Omental fat pad (tissue), 3 donors: ENCODE measurements at regions not wholly inside any gene's neighbourhood (a gene's known extent, or its start where the extent isn't known, plus 50 kb on each side); places are given as distances from the start of the nearest gene placed in this dataset.
"Not testable (repeated sequence)": the region's sequence is repeated elsewhere in the genome, so short reads cannot be mapped to it uniquely, and the experiment has no call there.

Experiments
- ATAC-seq: fragments of 150-250 bp; one replicate; pipeline ENCODE4 v1.9.1; 2016; ENCODE audit warnings: mild to moderate bottlenecking, moderate library complexity; ENCODE audit not compliant: low FRiP score
- DNase-seq: peaks from one replicate; pipeline ENCODE4 v3.0.0-alpha.2; 2019; ENCODE audit warnings: low spot score
- TF ChIP-seq, protein P1 (sequence below), 3 donors: fragments of 450-650 bp; IDR thresholded peaks; one replicate each; pipeline ENCODE4 v1.5.1; 2016 to 2017; ENCODE audit warnings: antibody characterized with exemption in 3 of 3, mild to moderate bottlenecking in 3 of 3, moderate library complexity in 2 of 3

DNA sequence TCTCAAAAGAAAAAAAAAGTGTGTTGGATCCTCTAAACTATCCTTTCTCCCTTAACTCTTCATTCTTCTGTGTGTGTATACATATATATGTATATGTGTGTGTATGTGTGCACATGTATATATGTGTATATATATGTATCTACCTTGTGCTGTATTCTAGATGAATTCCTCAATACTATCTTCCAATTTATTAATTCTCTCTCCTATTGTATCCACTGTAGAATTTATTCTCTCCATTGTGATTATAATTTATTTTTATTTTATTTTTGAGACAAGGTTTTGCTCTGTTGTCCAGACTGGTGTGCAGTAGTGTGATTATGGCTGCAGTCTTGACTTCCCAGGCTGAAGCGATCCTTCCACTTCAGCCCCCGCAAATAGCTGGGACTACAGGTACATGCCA lies 147.1 kb upstream of the ZNF618 start:
- ATAC-seq (no peak), DNase-seq (no peak)
- TF ChIP-seq, protein P1, sequence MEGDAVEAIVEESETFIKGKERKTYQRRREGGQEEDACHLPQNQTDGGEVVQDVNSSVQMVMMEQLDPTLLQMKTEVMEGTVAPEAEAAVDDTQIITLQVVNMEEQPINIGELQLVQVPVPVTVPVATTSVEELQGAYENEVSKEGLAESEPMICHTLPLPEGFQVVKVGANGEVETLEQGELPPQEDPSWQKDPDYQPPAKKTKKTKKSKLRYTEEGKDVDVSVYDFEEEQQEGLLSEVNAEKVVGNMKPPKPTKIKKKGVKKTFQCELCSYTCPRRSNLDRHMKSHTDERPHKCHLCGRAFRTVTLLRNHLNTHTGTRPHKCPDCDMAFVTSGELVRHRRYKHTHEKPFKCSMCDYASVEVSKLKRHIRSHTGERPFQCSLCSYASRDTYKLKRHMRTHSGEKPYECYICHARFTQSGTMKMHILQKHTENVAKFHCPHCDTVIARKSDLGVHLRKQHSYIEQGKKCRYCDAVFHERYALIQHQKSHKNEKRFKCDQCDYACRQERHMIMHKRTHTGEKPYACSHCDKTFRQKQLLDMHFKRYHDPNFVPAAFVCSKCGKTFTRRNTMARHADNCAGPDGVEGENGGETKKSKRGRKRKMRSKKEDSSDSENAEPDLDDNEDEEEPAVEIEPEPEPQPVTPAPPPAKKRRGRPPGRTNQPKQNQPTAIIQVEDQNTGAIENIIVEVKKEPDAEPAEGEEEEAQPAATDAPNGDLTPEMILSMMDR (IDR thresholded peaks at IDR 0.05): no peak

DNA sequence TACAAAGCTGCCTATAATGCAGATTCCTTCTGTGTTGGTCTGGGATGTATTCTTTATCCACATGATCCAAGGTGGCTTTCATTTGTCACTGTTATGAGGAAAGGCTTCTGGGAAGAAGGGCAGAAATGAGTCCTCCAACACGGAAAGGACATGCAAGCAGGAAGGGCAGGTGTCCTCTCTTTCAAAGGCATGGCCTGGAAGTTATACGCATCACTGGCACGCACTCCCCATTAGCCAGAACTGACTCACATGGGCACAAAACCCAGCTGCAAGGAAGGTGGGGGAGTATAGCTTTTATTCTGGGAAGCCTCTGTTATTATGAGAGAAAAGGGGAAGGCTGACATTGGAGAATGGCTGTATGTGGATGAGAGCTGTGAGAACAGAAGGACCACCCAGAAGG lies 141.3 kb upstream of the ZNF618 start:
- no peak for DNase-seq
- TF ChIP-seq, protein P1 (IDR thresholded peaks at IDR 0.05): no peak
- ATAC-seq: no peak

DNA sequence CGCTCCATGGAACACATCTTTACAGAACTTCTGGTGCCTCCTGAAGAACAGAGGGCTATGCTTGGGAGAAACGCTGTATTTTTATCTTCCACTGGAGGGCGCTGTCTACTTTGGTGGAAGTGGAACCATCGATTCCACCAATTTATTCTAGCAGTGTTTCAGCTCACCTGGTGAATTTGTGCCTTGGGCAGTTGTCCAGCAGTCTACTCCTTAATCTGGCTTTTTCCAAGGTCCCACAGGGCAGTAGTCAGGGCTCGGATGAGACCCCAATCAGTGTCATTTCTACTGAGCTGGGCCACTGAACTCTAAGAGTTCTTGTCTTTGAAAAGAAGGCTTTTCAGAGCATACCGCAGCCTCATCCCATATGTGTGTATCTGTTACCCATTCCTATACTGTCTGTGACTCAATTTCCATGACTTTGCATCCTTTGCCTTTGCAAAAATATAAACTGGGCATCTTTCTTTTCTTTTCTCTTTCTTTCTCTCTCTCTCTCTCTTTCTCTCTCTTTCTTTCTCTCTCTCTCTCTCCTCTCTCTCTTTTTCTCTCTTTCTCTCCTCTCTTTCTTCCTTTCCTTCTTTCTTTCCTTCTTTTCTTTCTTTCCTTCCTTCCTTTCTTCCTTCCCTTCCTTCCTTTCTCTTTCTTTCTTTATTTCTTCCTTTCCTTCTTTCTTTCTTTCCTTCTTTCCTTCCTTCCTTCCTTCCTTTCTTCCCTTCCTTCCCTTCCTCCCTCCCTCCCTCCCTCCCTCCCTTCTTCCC lies 138.4 kb upstream of the ZNF618 start:
- ATAC-seq: no peak

DNA sequence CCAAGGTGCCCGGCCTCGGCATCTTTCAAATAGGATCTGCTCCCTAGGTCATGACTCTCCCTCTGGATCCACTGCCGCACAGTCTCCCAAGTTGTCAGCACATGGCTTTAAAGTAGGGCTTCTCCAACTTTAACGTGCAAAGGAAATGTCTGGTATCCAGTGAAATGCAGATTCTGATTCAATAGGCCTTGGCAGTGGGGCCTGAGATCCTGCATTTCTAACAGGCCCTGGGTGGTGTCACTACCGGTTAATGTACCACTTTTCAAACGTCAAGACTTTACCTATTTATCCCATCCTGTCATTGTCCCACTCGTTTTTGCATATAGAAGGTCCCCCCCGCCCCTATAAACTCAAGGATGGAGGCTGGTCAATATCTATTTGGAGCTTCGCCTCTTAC lies 137.6 kb upstream of the ZNF618 start:
- ATAC-seq (no peak), DNase-seq (no peak)
- TF ChIP-seq, protein P1 (IDR thresholded peaks at IDR 0.05): no peak

More for the DNA sequence above, 138.4 kb upstream of the ZNF618 start:
- no peak for DNase-seq
- TF ChIP-seq, protein P1 (IDR thresholded peaks at IDR 0.05): no peak

DNA sequence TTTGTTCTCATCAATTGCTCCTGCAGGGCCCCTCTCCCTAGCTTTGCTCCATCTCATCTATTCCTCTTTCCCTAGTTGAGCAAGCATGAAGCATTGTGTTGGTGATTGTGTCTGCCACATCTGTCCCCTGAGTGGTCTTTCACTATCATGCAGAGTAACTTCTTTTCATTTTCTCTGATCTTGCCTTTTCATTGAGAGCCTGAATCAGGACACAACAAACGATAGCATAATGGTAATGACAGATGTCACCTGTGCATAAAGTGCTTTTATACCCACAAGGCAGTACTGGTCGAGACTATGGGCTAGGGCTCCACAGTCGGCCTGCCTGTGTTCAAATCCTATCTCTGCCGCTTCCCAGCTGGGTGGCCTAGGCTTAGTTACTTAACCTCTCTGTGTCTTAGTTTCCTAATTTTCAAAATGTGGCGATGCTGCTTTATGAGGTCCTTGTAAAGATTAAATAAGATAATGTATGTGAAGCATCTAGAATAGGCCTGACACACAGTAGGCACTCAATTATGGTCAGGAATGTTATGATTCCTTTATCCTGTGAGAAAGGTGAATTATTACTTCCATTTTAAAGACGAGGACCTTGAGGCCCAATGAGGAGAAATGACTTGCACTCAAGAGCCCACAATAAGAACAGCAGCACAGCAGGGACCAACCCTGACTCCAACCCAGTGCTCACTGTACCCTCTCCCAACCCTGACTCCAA lies 137.1 kb upstream of the ZNF618 start:
- ATAC-seq (no peak), DNase-seq (no peak)
- TF ChIP-seq, protein P1 (IDR thresholded peaks at IDR 0.05): no peak

DNA sequence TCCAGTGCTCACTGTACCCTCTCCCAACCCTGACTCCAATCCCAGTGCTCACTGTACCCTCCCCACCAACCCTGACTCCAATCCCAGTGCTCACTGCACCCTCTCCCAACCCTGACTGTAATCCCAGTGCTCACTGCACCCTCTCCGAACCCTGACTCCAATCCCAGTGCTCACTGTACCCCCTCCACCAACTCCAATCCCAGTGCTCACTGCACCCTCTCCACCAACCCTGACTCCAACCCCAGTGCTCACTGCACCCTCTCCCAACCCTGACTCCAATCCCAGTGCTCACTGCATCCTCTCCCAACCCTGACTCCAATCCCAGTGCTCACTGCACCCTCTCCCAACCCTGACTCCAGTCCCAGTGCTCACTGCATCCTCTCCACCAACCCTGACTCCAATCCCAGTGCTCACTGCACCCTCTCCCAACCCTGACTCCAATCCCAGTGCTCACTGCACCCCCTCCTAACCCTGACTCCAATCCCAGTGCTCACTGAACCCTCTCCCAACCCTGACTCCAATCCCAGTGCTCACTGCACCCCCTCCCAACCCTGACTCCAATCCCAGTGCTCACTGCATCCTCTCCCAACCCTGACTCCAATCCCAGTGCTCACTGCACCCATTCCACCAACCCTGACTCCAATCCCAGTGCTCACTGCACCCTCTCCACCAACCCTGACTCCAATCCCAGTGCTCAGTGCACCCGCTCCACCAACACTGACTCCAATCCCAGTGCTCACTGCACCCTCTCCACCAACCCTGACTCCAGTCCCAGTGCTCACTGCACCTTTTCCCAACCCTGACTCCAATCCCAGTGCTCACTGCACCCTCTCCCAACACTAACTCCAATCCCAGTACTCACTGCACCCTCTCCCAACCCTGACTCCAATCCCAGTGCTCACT lies 136.3 kb upstream of the ZNF618 start:
- DNase-seq, ATAC-seq: not testable (repeated sequence)

DNA sequence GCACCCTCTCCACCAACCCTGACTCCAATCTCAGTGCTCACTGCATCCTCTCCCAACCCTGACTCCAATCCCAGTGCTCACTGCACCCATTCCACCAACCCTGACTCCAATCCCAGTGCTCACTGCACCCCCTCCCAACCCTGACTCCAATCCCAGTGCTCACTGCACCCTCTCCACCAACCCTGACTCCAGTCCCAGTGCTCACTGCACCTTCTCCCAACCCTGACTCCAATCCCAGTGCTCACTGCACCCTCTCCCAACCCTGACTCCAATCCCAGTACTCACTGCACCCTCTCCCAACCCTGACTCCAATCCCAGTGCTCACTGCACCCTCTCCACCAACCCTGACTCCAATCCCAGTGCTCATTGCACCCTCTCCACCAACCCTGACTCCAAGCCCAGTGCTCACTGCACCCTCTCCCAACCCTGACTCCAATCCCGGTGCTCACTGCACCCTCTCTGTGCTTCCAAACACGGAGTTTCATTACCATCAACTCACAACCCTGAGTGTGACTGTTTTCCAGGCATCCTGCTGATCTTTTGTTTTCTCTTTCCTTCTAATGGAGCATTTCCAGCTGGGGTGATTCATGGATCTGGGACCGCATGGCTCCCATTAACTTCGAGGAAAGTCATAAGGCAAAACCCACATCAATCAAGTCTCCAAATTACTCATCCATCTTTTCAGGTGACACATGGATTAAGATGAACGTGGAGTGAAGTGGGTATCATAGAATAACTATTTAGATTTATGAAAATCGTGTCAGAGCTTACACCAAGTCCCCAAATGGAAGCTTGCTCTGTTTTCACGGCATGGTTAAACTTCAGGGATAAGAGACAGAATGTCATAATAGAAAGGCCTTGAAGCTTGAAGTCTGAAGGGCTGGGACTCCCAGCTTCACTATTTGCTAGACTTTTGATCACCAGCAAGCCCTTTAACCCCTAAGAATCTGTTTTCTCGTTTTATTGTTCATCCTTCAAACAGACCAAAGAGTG lies 135.3 kb upstream of the ZNF618 start:
- DNase-seq, ATAC-seq: not testable (repeated sequence)
